ENCODE measurements at regions not wholly inside any gene's neighbourhood (a gene's known extent, or its start where the extent isn't known, plus 50 kb on each side); places are given as distances from the start of the nearest gene placed in this dataset.

DNA sequence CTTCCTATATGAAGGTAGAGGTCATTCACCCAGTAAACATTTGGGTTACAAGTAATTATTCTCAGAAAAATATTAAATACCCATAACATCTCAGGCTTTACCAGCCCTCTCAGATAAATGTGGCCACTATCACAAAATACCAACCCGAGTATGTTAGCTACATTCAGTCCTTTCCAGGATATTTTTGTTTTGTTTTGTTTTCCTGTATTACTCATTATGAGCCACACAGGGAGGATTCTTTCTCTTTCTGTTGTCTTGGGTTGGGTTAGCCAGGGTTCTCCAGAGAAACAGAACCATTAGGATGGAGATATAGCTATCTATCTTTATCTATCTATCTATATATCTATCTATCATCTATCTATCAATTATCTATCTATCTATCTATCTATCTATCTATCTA, 947.6 kb upstream of the MDGA2 start:
- Histone ChIP-seq H2BK15ac (ENCODE audit: low read depth, low read length) (no peak overlapping the region), H3K9ac (ENCODE audit: extremely low read depth, insufficient read length, low read length) (no peak overlapping the region), H3K23me2 (ENCODE audit: insufficient read length, low read depth, low read length, poor library complexity, severe bottlenecking) (no peaks in the 10 kb centered on the region), H2AFZ (ENCODE audit: low read length) (no peak overlapping the region), H4K5ac (ENCODE audit: insufficient read length, low read depth, low read length) (no peak overlapping the region), H2BK20ac (ENCODE audit: low read depth, low read length, poor library complexity, severe bottlenecking) (no peak overlapping the region), H2BK120ac (ENCODE audit: low read depth, low read length, poor library complexity, severe bottlenecking) (no peak overlapping the region), H2AK5ac (ENCODE audit: insufficient read length, low read length) (no peak overlapping the region), H3K27me3 (ENCODE audit: insufficient read depth, low read length) (no peaks in the 10 kb centered on the region), H3K23ac (ENCODE audit: insufficient read length, low read depth, low read length) (no peak overlapping the region), H4K20me1 (ENCODE audit: control insufficient read depth, insufficient read depth, insufficient read length) (no peaks in the 10 kb centered on the region), H3K56ac (ENCODE audit: insufficient read length, low read depth, low read length) (no peak overlapping the region), H3T11ph (ENCODE audit: low read length) (no peak overlapping the region), H4K8ac (replicated peaks; ENCODE audit: insufficient read length, low read depth, low read length) (no peak overlapping the region), H3K9me3 (ENCODE audit: control insufficient read depth, low read depth, low read length) (no peaks in the 10 kb centered on the region), H3K4ac (ENCODE audit: low read depth, low read length) (no peak overlapping the region), H3K14ac (ENCODE audit: insufficient read depth, low read length) (no peak overlapping the region), H2BK12ac (ENCODE audit: insufficient read length, low read depth, low read length) (no peak overlapping the region), H3K79me1 (ENCODE audit: insufficient read depth, low read depth, low read length, poor library complexity, severe bottlenecking) (no peaks in the 10 kb centered on the region), H4K91ac (ENCODE audit: insufficient read length, low read depth, low read length) (no peak overlapping the region), H3K4me1 (ENCODE audit: insufficient read depth, low read length) (no peaks in the 10 kb centered on the region), H3K4me2 (ENCODE audit: insufficient read depth, insufficient read length, low read length) (no peak overlapping the region), H2BK5ac (ENCODE audit: insufficient read length, low read length) (no peak overlapping the region), H3K27ac (ENCODE audit: insufficient read length, low read depth, low read length) (no peak overlapping the region), H3K18ac (ENCODE audit: insufficient read length, low read depth, low read length) (no peak overlapping the region), H3K79me2 (ENCODE audit: insufficient read depth, low read length) (no peaks in the 10 kb centered on the region)
- no peaks in the 10 kb centered on the region for H3K9me3 Mint-ChIP-seq
- TF ChIP-seq, protein P1, sequence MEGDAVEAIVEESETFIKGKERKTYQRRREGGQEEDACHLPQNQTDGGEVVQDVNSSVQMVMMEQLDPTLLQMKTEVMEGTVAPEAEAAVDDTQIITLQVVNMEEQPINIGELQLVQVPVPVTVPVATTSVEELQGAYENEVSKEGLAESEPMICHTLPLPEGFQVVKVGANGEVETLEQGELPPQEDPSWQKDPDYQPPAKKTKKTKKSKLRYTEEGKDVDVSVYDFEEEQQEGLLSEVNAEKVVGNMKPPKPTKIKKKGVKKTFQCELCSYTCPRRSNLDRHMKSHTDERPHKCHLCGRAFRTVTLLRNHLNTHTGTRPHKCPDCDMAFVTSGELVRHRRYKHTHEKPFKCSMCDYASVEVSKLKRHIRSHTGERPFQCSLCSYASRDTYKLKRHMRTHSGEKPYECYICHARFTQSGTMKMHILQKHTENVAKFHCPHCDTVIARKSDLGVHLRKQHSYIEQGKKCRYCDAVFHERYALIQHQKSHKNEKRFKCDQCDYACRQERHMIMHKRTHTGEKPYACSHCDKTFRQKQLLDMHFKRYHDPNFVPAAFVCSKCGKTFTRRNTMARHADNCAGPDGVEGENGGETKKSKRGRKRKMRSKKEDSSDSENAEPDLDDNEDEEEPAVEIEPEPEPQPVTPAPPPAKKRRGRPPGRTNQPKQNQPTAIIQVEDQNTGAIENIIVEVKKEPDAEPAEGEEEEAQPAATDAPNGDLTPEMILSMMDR (conservative IDR thresholded peaks at IDR 0.05): no peak
- no peak for DNase-seq
- H3K4me1 Mint-ChIP-seq: peaks cover 2 to 6% of the 10 kb centered on the region in 2 experiments; a peak in 3 of 4 replicates
- H3K36me3 Mint-ChIP-seq (ENCODE audit: insufficient read depth in 1 of 3, low read depth in 3 of 3): no peaks in the 10 kb centered on the region
- no peaks in the 10 kb centered on the region for H3K27me3 Mint-ChIP-seq (ENCODE audit: low read depth)
- WGBS (ENCODE audit: extremely low coverage, insufficient read length, low lambda C conversion rate): no CpG with 5 or more reads among the region's 1 CpG
- no peak overlapping the region for H3K27ac Mint-ChIP-seq
- no peak overlapping the region for H3K4me3 Mint-ChIP-seq

Data from H9 (cell line).